Fibroblast of skin of left biceps (primary cell): ENCODE measurements at regions not wholly inside any gene's neighbourhood (a gene's known extent, or its start where the extent isn't known, plus 50 kb on each side); places are given as distances from the start of the nearest gene placed in this dataset.

Experiments
- DNase-seq, 2 experiments: peaks; one replicate each; pipeline ENCODE4 v3.0.0-alpha.2; 2013; ENCODE audit warnings: low read depth in 2 of 2

DNA sequence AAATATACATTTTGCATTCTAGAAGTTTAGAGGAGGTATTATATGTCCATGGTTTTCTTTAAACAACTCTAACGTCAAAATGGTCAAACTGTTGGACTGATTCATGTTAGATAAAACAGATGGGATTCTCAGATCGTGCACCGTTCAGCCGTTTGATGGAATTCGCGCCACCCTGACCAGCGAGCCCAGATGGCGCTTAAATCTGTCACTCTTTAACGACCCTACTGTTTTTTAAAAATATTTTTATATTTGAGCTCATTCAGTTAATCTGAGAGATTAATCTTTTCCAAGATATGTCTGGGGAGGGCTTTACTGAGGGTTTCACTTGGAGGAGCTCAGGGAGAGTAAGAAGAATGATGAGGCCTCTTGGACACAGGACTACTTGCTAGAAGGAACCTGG, 164.4 kb downstream of the TM9SF2 start:
- no peak for DNase-seq

DNA sequence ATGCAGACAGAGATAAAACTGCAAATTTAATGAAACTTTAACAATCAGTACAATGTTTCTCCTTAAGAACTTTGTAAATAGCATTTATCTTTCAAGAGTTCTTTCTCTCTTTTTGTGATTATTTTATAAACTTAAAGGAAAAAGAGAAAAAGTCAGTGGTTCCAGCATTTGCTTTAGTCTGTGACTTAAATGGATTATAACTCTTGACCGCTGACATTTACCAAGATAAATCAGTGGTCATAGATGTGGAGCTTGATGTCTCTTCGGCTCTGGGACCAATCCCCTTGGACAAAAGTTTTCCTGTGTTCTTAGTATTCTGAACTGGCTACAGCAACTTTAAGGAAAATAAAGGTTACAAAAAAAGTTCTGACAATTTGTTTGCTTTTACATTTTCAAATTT, 162.6 kb downstream of the TM9SF2 start:
- DNase-seq = no peak

DNA sequence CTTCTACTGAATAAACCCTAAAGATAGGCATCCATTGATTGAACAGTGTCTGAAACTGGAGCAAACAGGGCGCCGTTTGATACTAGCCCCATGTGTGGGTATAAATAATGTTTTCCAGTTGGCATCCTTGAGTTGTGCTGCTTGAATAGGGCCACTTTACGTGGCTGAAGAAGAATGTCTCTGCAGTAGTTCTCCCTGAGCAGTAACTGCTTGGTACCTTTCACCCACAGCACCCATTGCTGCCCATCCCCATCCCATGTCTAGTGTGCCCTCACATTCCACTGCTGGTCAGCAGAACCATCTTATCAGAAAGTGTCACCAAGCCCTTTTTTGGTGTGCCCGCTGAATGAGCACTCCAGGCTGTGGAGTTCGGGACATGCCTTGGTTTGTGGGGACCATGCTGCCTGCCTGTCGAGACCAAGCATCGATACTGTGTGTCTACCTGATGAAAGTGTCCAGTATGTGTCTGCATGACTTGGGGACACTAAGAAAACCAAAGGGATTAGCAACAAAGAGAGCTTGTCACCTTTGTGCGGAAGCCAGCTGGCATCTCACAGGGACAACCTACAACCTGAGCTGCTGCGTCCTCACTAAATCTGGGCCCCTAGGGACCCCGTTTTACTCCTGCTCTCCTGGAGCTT, 162.0 kb downstream of the TM9SF2 start:
- DNase-seq = no peak

DNA sequence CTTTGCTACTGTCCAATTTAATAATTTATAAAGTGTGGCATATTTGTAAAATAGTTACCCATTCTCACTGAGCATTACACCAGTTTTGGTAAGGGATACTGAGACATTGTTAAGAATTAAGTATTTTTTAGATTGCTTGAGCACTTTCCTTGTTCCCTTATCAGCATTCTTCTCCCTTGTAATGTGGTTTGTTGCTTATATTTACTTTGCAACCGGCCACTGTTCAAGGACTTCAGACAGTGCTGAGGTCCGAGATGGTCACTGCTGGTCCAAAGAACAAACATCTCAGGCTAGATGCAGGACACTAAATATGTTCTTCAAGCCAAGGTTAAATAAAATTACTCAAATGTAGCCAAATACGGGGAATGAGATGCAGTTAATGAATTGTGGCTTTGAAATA, 161.4 kb downstream of the TM9SF2 start:
- DNase-seq = no peak

DNA sequence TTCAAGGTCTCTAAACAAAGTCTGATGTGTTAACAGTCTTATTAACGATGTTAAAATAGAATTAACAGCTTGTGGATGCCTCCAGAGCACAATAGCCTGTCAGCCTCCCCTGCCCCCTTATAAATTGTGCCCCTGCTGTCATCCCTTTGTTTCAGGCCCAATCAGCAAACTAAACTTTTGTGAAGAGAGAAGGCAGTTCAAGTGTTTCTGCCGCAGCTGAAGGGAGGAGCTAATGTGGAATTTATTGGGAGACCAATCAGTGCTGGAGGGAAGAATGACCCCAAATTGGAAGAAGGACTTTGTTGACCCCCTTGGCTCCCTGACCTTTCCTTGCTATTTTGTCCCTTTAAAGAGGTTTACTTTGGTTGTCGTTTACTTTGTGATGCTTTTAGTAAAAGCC, 160.5 kb downstream of the TM9SF2 start:
- DNase-seq = no peak

DNA sequence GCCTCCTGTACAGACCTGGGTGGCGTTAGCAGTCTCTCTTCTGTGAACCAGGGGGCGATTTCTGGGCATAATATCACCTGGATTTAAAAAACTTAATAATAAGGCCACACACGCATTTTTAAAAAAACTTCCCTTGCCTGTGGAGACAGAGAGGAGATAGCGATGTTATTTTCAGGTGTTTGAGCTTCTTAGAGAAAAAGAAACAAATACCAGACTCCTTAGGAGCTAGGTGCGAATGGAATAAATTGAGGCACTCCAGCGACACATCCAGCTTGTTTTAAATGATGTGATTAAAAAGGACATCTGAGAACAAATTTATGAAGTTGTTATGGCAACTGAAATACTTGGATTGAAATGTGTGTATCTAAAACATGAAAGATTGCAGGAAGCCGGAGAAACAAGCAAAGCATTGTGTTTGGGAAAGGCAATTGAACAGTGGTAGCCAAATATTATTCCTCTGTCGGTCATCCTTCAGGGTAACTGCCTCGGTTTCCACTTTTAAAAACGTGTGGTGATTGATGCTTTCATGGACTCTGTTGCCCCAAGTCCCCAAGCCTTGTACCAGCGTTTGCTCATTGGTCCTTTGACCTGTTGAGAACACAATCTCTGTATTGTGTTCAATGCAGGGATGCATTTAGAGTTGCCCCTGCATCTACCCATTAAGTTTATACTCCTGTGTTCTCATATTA, 158.7 kb downstream of the TM9SF2 start:
- no peak for DNase-seq

DNA sequence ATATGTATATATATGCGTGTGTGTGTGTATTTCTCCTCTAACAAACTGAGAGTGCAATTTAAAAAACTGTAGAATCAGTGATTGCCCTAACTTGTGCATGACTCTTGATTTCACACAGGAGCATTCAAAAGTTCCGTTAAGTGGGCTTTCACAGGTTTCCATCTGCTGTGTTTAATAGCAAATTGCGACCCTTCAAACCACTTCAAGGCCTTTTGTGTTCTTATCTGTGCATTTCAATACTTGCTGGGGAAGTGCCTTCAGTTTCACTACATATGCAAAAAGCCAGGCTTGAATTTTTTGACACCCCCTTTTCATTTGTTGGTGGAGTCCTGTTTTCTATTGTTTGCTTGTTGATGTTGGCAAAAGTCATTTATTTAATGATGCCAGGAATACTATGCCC, 158.0 kb downstream of the TM9SF2 start:
- no peak for DNase-seq

DNA sequence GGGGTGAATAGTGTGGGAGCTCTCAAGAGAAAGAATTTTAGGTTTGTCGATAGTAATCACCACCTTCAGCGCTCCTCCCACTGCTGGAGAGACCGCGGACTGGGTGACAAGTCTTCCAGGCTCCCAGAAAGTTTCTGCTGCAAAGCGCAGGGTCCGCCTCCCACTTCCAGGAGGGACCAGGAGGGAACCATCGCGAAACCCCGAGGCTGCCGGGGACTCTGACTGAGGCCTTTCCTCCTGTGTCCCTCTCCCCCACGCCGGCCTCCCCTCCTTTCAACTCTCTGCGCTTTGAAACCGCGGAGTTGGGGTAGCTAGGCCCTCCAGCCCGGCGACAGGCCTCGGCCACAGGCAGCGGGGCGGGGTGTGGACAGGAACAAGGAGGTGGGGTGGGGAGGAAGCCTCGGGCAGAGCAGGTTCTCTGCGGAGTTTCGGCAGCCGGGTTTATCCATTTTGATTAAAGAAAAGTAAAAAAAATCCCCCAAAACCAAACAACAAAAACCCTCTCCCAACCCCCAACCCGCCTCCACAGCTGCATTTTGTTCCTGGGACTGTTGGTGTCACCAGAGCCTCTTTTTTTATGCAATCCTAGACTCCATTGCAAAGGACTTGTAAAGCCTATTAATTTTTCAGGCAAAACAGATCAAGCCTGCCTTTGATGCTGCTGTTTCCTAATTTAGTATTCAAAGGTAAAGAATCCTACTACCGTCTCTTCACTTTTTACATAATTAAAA, 157.2 kb downstream of the TM9SF2 start:
- peak; percentile 35 to 45 for DNase-seq

DNA sequence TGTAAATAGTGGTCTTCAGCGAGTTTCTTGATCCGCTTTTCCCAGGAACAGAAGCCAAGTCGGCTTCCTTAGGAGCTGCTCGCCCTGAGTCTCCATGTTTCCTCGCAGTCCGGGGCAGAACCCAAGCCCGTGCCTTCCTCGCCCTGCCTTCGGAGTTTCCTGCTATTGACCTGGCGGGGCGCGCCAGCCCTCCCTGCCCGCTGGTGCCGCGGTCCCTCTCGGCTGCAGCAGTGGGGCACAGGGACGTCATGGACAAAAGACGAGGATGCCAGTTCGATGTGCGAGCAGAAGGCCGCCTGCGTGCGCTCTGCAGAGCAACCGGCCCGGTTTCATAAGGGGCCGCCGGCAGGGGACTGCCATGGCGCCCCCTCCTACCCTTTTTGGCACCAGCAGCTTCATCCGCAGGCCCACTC, 156.6 kb downstream of the TM9SF2 start:
- no peak for DNase-seq

DNA sequence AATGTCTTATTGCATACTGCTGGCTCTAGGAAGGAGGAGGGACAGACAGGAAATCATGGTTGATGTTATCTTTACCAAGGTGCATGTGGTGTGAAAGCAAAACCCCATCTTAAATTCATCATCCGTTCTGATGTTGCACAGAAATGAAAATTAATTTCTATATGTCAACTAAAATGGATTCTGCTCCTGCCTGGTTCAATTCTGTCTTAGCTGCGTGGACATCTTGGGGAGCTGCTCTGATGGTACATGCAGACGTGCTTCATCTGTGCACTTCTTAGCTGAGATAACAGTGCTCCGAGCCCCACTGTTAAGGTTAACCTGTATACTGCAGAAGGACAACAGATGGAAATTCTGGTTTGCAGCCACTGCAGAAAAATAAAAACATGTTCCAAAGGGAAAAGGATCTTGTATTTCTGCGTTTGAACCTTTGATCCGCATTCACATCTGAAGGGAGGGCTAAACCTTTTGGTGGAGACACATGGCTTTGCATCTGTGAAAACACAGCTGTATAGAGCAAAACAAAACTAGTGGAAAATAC, 155.6 kb downstream of the TM9SF2 start:
- DNase-seq = no peak

DNA sequence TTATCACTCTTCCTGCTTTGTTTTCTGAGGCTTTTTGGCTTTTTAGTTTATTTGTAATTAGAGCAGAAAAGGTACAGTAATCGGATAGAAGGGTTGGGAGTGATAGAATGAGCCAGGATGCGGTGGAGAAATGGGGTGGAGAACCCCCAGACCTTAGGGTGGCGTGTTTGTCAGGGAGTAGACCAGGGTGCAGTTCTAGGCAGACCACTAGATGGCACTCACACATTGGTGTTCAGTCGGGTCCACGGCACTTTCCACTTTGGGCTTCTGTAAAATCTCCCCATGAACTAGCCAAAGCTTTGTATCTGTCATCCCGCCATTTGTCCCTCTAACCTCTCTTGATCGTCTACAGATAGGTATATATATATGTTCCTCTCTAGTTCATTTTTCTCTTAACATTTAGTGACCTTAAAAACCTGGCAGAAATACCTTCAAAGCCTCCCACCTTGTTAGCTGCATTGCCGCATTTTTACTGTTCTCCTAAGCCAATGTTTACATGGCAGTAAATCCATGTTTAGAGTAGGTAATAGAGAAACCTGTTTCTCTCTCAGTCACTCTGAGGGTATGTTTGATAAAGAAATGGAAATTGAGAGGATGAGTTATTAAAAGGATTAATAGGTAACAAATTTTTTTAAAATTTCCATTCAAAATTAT, 154.9 kb downstream of the TM9SF2 start:
- DNase-seq = peak in 1 of 2 experiments; percentile 27

DNA sequence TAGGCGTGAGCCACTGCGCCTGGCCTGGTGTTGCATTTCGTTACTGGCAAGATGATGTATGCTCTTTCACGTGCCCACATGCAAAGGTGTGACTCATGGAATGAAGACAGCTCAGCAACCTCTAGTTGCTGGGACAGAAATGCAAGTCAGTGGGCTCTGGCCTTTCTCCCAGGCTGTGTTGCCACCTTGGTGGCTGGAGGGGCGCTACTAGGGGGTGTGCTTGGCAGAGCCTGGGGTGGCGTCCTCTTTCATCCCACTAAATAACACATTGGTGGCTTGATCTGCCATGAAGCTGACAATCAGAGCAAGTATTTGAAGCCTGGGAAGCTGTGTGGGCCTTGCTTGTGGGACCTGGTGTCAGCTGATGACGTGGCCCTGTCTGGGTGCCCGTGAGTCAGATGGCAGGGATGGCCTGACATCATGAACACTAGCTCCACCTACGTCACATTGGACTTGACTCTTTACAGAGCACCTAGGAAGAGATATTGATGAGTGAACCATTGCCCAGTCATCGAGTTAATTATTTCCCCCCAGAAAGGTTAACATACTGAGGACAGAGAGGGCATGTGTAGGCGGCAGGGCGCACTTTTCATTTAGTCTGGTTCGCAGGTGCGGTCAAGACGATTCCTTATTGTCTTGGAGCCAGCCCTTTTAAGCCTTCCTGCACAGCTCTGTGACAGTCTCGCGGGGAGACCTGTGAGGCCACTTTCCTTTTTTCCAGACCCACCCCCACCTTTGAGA, 154.2 kb downstream of the TM9SF2 start:
- no peak for DNase-seq

DNA sequence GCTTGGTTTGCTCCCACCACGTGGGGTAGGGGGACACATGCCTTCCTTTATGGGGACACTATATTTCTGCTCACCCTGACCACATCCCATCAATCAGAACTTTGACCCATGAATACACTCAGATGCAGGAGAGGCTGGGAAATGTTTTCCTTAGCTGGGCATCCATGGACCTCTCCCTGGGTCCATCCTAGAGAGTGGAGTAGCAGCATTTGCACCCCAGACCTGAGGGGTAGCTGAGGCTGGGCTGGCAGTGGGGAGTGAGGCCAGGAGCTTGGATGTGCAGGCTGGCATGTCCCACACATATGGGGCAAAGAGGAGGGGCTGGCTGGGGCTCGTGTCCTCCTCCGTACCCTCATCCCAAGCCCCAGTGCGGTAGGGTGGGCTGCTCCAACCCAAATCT, 152.8 kb downstream of the TM9SF2 start:
- DNase-seq = no peak

DNA sequence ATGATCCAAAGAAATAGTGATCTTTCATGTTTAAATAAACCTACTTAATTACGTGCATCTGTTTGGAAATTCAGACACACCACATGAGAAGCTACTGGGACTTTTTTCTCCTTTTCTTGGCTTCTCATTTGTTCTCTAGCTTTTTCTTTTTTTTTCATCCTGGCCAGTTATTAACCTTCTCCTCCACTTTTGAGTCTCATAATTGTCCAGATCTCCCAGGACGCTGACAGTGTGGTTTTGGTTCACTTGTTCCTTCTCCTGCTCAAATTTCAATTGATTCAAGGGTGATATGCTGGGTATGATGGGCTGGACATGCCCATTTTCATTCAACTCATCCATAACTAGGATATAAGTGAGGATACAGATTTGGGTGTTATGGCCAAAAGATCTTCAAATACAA, 152.3 kb downstream of the TM9SF2 start:
- no peak for DNase-seq

DNA sequence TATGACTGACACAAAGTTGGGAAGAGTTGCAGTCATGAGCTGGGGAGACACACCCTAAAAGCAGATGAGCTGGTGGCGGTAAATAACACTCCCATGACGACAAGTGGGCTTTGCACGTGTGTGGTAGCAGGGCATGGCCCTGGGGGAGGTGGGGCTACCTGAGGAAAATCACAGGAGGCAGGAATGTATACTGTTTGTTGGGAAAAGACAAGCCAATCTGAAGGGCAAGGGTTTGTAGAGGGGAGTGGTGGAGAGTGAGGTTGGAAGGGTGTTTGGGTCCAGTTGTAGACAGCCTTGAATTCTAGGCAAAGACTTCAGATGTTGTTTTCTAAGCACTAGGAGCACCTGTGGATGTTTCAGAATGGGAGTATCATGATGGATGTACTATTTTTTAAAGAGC, 151.6 kb downstream of the TM9SF2 start:
- DNase-seq = no peak

DNA sequence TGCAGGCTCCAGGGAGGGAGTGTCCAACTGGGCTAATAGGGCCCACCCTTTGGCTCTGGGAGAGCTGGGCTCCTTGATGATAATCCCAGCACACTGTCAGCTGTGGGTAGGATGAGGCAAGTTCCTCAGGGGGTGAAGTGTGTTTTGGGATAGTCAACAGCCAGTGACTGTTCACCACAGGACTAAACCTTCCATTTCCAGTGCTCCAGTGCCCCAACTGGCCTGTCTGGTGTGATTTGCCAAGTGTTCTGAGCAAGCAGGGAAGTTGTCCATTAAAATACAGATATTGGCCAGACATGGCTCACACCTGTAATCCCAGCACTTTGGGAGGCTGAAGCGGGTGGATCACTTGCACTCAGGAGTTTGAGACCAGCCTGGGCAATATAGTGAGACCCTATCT, 150.9 kb downstream of the TM9SF2 start:
- no peak for DNase-seq

DNA sequence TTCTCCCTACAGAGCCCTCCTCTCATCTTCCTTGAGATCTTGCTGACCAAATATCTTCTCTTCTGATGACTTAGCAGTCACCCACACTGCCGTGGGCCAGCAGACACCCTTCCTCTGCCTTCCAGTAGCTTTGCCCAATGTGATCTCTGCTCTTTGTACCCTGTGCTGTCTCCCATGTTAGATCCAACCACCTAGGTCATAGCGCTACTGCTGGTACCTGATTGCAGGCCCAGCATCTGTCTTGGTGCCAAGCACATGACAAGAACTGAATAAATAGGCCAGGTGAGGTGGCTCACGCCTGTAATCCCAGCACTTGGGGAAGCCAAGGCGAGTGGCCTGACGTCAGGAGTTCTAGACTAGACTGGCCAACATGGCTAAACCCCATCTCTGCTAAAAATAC, 149.7 kb downstream of the TM9SF2 start:
- DNase-seq = no peak

DNA sequence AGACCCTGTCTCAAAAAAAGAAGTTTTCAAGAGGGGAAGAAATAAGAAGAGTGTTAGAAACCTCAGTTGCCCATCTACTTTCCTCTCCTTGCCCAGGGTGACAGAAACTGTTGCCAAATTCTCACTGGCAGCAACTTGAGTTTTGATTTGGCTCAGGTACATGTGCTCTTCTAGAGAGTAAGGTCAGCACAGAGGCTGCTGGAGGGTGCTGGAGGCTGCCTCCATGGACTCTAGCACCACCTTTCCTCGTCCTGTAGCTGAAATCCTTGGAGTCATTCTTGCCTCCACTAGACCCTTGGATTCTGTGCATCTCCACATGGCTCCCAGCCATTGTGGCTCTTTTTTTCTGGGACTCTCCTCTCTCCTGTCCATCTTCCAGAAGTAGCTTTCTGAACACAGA, 149.1 kb downstream of the TM9SF2 start:
- no peak for DNase-seq

DNA sequence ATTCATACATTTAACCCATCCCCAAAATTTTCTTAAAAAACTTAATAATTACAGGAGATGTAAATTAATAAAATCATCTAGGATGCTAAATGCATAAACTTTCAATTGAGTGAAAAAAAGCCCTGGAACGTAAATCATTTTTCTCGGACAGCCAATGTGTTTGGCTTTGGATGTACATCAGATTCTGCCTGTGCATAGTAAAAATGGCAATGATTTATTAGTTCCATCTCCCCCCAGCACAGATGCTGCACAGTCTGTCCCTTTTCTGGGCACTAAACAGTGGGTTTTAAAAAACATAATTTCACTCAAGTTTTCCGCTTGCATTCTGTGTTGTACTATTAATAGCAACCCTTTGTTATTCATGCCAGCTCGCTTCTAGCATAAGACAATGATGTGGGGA, 147.7 kb downstream of the TM9SF2 start:
- no peak for DNase-seq

DNA sequence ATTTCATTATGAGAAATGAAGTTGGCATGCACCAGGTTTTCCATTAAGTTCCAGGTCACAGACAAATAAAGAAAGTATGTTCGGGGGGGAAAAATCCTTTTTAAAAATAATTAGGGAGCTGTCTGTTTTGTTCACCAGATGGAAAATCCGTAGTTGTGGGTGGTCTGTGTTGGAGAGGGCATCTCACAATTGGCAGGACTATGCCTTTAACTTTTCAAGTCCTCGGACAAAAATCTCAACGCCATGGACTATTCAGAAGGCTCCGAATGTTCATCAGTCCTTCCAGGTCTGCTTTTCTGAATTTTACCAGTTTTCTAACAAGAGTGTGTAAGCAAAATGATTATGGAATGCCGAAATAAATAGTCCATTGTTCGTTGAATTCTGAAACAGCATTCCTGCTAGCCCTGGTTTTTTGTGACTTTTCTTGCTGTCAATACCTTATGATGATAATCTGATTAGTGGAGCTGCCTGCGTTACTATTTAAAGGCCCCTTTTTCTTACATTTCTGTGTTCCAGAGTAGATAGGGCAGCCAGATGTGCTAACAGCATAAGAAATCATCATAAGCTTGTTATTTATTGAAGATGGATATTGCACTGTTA, 146.9 kb downstream of the TM9SF2 start:
- DNase-seq = no peak

DNA sequence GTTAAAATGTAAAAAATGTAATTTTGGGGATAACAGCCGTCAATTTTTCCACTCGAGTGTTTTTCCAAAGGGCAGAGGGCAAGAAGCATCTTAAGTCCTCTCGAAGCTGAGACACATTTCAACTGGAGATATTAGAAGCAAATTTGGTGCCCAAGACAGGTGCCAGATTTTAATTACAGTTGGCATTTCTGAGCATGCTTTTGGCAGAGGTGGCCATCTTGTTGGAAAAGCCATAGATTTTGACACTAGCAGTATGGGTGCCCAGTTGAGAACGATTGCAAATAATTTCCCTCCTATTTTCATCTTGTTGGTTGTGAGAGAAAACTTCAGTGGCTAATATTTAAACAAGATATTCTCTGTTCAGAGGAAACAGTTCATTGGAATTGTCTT, 146.3 kb downstream of the TM9SF2 start:
- no peak for DNase-seq
